Activated gamma-delta T cell (primary cell): ENCODE measurements at regions not wholly inside any gene's neighbourhood (a gene's known extent, or its start where the extent isn't known, plus 50 kb on each side); places are given as distances from the start of the nearest gene placed in this dataset.

ENCODE experiments used
- DNase-seq: peaks from one replicate; lab custom pipeline; 2025; lab: John Stamatoyannopoulos, UW

DNA sequence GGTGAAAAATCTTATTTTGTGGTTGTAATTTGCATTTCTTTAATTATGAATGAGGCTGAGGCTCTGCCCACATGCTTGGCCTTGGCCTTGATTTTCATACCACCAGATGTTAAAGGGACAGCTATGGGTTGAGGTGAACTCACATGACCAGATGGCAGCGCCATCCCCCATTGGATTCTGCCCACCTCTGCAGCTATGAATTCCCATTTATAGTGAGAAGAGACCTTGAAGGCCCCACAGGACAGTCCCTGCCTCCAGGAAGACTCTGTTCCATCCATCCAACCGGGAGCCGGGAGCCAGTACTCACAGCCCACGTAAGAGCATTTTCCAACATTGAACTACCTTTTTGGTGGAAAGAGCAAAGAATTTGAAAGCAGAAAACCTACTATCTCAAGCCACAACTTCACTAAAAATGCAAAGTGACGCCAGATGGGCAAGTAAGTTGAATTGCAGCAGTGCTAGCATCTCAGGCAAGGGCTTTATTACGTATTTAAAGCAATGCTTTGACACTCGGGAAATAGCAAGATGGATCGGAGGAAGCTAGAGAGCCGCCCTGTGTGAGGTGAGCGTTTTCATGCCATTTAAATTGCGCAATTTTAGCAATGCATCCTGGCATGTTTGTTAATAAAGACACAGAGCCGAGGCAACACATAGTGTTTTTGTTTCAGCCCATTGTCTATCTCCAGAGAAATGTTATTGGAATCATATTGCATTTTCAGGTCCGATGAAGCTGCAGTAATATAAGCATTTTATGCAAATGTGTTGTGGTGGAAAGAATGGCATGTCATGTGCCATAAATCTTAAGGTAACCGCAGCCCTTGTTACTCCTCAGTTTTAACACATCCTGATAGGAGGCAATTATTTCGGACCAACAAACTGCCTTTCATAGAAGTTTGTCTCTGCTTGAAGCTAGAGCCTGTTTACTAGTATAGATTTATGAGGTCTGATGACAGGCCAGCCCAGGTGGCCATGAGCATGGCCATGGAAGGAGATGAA is 273.4 kb upstream of the TNRC6C start:
- no peak for DNase-seq

DNA sequence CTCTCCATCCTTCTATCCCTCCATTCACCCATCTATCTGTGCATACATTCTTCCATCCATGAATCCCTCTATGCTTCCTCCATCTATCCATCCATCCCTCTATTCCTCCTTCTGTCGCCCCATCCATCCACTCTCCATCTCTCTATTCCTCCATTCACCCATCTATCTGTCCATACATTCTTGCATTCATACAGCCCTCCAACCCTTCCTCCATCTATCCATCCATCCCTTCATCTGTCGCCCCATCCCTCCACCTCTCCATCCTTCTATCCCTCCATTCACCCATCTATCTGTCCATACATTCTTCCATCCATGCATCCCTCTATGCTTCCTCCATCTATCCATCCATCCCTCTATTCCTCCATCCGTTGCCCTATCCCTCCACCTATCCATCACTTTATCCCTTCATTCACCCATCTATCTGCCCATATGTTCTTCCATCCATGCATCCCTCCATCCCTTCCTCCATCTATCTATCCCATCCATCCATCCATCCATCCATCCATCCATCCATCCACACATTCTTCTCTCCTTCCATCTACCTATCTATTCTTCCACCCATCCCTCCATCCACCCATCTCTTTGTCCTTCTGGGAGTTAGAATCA is 272.5 kb upstream of the TNRC6C start:
- DNase-seq, result no peak

DNA sequence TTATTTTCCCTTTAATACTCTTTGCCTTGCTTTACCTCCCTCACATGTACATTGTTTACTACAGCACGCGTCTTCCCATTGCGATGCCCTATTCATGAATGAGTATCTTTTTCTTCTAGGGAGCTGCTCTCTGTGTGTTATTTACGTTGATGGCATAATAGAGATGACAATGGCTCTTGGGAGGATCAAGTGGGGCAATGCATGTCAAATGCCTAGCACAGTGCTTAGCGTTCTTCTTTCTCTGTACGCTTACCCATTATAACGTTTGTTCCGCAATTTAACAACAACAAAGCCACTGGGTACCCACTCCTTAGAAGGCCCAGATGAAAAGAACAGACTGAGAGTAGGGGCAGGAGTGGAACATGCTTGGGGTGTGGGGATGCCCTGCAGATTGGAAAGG is 271.6 kb upstream of the TNRC6C start:
- no peak for DNase-seq

DNA sequence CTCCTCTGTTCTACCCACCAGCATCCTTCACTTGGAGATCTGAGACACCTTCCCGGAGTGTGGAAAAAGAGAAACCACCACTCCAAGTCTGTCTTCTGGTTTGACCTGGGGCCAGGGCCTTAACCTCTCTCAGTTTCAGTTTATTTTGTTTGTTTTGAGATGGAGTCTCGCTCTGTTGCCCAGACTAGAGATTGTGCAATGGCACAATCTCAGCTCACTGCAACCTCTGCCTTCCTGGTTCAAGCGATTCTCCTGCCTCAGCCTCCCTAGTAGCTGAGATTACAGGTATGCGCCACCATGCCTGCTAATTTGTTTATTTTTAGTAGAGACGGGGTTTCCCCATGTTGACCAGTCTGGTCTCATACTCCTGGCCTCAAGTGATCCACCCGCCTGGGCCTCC is 271.1 kb upstream of the TNRC6C start:
- no peak for DNase-seq

DNA sequence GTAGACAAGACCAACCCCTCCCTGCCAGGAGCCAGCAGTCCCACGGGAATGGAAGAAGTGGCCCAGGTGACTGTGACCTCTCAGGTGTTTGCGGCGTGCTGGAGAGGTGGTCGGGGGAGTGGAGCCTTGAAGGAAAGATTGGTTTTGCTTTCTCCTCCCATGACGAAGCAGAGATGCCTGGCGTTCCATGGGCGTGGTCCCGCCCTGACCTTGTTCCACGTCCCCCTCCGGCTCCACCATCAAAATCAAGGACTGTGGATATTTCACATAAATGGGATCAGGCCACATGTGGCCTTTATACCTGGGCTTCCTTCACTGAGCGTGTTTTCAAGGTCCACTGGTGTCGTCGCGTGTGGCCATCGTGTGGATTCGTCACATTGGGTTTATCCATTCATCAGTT is 270.6 kb upstream of the TNRC6C start:
- DNase-seq, result no peak

DNA sequence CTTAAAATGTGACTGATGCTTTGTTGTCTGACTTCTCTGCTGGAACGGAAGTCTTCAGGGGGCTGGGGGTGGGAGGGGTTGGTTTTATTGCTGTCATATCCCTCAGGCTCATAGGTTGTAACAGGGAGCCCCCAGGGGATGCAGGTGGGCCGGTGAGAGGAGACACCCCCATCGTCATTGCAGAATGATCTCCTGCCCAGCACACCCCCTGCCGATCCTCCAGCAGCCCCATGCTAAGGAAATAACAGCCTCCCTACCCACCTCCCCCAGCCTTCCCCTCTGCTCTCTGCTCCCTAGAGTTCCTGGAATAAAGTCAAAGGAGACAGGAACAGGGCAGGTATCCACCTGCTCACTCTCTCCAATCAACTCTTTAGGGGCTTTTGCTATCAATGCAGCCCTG is 270.1 kb upstream of the TNRC6C start:
- no peak for DNase-seq

DNA sequence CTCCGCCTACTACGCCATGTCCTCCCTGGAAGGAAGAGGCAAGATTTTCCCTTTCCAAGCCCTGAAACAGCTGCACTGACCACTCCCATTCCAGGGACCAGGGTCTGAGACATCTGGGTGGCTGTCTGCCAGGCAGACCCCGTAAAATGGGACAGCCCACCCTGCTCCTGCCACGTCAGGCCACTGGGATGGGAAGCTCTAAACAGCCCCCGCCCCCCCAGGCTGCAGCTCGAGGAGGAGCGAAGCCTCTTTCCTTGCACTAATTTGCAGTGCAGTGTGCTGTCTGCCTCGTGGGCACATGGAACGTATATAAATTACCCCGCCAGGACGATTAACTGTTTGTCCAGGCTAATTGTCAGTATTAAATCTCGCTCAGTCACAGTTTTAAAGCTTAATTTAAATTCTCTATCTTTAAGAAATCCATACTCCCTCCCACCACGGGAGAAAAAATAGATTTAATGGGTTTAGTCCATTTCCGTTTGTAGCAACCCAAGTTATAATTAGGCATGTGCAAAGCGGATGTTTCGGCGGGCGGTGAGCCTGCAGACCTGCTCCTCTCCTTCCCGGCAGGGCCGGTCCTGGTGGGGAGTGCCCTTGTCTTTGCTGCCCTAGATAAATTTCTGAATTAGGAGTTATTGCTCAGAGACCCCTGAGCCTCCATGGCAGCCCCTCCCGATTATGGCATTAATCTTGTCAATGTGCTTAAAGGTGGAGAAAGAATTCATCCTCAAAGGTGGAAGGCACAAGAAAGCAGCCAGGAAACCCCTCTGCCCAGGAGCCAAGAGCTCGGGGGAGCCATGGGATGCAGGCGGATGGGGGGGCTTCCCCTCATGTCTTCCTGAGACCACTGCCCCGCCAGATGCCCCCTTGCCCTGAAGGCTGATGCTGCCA is 268.0 kb upstream of the TNRC6C start:
- DNase-seq, result no peak

DNA sequence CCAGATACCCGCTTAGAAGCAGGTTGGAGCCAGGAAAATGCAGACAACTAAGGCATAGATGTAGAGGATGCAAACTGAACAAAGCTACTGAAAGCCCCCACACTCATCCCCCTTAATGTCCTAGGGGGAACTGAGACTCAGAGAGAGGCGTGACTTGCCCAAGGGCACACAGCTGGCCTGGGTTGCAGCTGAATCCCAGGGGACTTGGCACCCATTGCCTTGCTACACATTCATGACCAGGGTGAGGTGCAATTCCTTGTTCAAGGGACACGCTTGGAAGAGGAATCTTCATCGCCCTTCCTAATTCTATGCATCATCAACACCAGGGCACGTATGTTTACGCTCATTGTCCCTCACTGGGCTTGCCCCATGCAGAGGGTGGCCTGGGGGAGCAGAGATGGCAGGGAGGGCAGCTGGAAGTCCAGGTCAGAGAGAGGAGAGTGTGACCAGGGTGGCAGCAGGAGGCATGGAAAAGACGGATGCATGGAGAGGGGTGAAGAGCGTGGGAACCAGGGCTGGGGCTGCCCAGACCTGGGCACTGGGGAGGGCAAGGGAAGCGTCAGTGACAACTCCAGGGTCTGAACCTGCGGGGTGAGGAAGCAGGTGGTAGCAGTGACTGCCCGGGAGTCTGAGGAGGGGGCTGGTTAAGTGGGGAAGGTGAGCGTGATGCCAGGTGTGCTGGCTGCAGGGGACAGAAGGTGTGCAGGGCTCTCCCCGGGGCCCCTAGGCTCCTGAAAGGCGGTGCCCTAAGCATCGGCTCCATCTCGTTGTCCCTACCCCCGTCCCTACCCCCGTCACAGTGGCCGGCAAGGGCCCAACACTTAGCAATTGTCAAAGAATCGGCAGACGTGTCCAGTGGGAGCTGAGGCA is 267.1 kb upstream of the TNRC6C start:
- no peak for DNase-seq

DNA sequence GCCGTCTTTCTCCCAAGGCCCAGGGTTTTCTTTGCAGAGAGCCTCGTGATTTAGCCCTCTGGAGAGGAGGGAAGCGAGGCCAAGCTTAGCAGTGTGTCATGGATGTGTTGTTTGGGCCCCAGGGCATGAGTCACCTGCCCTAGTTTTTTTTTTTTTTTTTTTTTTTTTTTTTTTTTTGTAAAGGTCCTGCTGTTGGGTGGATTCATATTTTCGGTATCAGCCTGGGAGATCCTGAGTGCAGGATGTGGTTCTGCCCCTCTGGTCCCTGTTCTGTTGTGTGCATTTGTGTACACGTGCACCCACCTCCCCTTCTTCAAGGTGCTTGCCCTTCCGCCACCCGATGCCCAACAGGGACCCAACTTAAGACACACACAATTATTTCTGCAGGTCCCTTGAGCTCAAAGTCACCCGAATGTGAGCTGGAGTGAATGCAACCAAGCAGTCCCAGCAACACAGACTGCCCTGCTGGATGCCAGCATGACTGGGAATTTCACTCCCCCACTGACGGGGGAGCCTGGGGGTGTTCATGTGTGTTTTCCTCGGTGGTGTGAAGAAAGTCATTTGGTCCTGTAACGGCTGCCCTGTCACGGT is 265.8 kb upstream of the TNRC6C start:
- DNase-seq, result no peak

DNA sequence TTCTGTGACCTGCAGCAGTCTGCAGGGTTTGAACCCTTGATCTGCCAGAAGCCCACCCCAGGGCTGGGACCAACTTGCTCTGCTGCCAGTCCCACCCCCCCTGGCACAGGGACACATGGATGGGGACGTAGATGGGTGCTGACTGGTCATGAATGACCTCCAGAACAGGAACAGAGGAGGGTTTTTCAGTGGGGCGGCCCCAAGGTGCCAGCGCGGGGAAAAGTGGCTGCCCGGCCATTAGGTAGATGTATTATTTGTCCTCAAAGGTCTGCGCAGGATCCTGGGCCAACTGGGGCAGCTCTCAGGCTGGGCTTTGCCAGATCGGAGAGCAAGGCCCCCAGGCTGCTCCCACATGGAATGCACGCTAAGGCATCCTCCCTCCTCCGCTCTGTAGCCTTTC is 265.2 kb upstream of the TNRC6C start:
- no peak for DNase-seq

DNA sequence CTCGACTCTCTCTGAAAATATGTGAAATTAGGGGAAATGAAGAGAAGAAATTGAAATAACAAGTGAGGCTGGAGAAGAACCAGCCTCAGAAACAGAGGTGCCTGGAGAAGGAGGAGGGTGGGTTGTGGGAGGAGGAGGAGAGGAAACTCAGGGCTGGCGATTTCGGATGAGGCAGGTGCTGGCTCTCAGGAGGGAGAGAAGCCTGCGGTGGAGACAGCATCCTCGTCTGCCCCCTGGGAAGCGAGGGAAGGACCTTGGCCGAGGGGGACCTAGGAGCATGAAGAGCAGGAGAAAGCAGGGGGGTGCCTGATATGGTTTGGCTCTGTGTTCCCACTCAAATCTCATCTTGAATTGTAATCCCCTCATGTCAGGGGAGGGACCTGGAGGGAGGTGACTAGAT is 264.7 kb upstream of the TNRC6C start:
- no peak for DNase-seq

DNA sequence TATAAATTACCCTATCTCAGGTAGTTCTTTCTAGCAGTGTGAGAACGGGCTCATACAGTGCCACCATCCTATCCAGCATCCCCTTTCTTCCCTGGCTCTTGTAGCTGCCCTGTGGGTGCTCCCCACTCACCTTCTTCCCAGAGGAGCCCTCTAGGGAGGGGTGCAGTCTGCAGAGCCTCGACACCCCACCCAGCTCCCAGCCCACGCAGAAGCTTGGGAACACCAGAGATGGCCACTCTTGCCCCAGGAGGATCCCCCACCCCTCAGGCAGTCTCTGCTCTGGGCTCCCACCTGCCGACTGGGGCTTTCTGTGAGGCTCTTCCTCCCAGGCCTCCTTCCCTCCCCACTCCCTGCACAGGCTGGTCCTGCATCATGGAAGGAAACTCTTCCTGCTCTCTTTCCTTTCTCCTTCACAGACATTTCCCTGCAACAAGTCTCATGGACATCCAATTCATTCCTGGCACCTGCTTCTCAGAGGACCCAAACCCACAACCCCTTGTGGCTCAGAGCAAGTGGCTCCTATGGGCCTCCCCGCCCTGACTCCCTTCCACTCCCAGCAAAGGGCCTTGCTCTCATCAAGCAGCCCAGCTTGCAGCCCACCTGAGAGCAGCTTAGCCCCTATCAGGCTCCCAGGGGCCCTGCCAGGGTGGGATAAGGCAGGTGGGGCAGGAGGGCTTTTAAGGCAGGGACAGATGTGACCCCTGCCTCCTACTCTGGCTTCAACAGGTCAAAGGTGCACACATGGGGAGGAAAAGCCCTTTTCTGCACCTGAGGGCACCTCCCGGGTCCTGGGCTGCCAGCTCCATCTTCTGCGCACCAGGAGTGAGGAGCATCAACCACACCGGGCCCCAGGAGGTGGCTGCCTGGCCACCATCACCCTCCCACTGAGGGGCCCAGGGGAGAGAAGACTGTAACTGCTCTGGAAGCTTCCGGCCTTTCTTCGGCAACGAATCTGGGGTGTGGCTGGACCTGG is 263.8 kb upstream of the TNRC6C start:
- no peak for DNase-seq

DNA sequence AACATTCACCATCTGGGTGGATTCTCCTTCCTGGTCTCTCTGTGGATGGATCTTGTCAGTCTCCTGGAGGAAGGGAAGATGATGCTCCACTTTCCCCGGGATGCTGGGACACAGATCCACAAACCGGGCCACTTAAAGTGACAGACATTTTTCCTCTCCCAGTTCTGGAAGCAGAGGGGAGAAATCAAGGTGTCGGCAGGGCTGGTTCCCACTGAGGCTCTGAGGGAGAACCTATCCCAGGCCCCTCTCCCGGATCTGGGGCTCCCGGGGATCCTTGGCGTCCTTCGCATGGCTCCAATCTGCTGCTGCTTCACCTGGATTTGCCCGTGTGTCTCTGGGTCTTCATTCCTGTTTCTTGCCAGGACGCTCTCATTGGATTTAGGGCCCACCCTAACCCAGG is 263.1 kb upstream of the TNRC6C start:
- no peak for DNase-seq

DNA sequence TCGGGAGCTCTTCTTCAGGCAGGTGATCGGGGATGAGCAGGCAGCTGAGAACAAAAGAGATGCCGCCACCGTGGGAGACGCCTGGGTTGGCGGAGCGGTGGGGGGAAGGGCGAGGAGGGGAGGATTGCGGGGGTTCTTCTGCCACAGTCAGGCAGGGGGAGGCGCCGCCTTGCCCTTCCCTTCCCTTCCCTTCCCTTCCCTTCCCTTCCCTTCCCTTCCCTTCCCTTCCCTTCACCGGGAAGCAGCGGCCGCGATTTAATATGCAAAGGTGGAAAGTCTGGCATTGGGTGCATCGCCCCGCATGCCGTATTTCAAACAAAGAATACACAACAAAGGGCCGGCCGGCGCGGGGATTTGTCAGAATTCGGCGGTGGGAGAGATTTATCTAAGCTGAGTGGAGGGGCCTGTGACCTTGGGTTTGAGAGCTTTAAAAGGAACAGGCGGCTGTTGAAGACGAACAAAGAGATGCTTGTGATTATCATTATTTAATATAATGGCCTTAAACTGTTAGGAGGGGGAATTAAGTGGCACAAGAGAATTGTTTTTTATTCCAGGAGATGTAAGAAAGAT is 262.3 kb upstream of the TNRC6C start:
- DNase-seq, result no peak

DNA sequence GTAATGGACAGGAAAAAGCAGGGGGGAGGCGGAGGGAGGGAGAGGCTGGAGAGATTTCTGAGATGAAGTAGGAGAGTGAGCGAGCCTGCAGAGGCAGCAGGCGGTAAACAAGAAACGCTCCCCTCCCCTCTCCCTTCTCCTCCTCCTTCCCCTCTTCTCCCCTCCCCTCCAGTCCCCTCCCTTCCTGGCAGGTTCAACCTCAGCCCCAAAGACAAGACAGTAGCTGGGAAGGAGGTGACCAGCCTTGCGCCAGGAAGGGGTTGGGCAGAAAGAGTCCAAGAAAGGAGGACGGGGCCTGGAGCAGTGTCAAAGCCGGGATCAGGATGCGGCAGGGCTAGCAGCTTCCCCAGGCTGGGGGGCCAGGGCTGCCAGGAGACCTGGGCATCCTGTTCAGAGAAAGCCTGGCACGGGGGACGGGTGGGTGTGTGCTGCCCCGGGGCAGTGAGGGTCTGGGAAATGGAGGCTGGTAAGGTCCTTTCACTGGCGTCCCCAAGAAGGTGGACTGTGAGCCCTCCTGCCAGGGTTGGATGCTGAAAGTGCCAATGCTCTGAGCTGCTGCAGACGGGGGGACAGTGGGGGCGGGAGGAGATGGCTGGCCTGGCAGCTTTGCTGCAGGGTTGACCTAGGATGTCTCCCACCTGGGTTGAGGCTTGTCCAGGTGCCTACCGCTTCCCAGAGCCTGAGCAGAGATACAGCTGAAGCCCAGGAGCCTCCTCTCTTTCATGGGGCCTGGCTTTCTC is 261.6 kb upstream of the TNRC6C start:
- no peak for DNase-seq

DNA sequence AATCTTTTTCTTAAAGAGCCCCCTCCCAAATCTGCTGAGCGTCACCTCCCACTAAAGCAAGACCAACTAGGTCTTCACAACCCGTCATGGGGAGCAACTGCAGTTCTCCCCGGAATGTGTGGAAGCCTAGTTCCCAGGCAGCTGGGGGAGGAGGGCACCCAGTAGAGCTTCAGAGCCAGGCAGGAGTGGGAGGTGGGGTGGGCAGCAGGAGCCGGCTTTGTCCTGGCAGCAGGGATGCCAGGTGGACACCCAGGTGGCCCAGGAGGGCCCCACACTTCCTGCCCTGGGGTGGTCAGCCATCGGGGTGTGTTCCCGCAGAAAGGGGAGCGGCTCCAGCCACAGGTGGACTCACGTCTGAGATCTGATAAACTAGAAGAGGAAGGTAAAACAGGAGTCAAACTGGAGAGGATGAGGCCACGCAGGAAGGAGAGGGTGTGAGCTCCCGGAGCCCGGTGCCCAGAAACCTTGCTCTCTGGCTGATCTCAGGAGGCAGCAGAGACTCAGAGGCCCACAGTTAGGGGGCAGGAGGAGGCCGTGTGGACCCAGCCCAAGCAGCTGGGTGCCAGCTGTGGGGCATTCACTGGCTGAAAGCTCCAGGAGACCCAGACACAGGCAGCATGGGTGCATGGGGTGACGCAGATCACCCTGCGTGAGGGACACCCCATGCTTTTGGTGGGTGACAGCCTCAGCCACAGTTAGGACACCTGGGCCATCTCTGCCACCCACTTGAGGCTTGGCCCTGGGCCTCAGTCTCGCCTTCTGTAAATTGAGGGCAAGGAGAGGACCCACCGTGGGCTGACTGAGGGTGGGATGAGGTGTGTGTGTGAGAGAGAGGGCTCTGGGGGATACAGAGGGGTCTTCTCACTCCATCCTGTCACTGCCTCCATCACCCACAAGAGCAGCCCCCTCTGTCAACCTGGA is 260.8 kb upstream of the TNRC6C start:
- no peak for DNase-seq

DNA sequence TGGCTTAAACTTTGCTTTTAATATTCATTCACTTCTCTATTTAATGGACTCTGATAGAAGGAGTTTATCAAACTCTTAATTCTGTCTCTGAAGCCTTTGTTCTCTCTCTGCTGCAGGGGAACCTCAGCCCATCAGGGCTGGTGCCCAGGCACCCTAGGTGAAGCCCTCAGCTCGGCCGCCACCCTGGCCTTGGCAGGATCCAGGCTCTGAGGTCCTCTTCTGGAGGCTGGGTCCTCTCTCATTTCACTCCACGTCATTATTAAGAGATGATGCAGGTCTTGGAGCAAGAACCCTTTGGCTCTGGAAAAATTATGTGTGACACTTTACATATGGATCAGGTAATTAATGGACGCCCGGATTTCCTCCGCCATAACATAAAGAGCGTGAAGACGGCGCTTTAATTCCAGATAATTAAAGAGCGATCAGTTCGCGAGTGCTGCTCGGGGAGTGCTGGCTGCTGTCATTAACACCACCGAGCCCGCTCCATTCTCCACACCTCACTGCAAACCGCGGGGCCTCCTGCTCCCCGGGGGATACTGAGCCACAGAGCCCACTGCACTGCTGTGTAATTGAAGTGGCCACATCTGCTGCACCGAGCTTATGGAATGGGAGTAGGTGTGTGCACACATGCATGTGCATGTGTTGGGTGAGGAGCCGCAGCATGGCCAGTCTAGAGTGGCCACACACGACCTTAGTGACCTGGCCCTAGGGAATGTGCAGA is 259.4 kb upstream of the TNRC6C start:
- DNase-seq, result no peak
